Stimulated activated naive CD8-positive, alpha-beta T cell treated with anti-CD3 and anti-CD28 coated beads, Interleukin-15, Interleukin-2, amounts not matched to agents 100 ng/mL and 50 ng/mL, for 24 hours (primary cell): ENCODE measurements at regions not wholly inside any gene's neighbourhood (a gene's known extent, or its start where the extent isn't known, plus 50 kb on each side); places are given as distances from the start of the nearest gene placed in this dataset.
A peak's percentile ranks its signal among the peaks of the same experiment; 100 is the strongest.
"Not testable (repeated sequence)": the region's sequence is repeated elsewhere in the genome, so short reads cannot be mapped to it uniquely, and the experiment has no call there.

Experiments used
- H3K27ac Mint-ChIP-seq: one replicate; pipeline ENCODE4 v1.8.0; 2021; ENCODE audit warnings: mild to moderate bottlenecking, mixed read lengths
- H3K27me3 Mint-ChIP-seq: one replicate; pipeline ENCODE4 v1.8.0; 2021; ENCODE audit warnings: mixed read lengths
- H3K36me3 Mint-ChIP-seq: one replicate; pipeline ENCODE4 v1.8.0; 2021; ENCODE audit warnings: low read depth, mixed read lengths
- H3K4me1 Mint-ChIP-seq: one replicate; pipeline ENCODE4 v1.8.0; 2021; ENCODE audit warnings: low read depth, mixed read lengths
- H3K4me3 Mint-ChIP-seq: one replicate; pipeline ENCODE4 v1.8.0; 2021; ENCODE audit warnings: mild to moderate bottlenecking, mixed read lengths
- H3K9me3 Mint-ChIP-seq: one replicate; pipeline ENCODE4 v1.8.0; 2021; ENCODE audit warnings: mixed read lengths

GRCh38 chr20:53725575-53725970 is 131.9 kb upstream of the ZNF217 start:
- Mint-ChIP-seq H3K4me3 (no peak overlapping the region), H3K27ac (no peak overlapping the region), H3K9me3 (peaks cover 5% of the 10 kb centered on the region), H3K36me3 (peaks cover 4% of the 10 kb centered on the region), H3K4me1 (peaks cover 34% of the 10 kb centered on the region), H3K27me3 (no peaks in the 10 kb centered on the region)

GRCh38 chr20:53723621-53724020 is 130.0 kb upstream of the ZNF217 start:
- peaks cover 21% of the 10 kb centered on the region for H3K4me1 Mint-ChIP-seq
- H3K27ac Mint-ChIP-seq, result no peak overlapping the region
- H3K4me3 Mint-ChIP-seq, result no peak overlapping the region
- peaks cover 5% of the 10 kb centered on the region for H3K9me3 Mint-ChIP-seq
- no peaks in the 10 kb centered on the region for H3K27me3 Mint-ChIP-seq
- H3K36me3 Mint-ChIP-seq, result peaks cover 4% of the 10 kb centered on the region

- H3K27ac Mint-ChIP-seq, result no peak overlapping the region
Measured at GRCh38 chr20:53723045-53723444, 129.4 kb upstream of the ZNF217 start.

GRCh38 chr20:53722515-53723036 is 128.9 kb upstream of the ZNF217 start:
- Mint-ChIP-seq H3K9me3 (peaks cover 5% of the 10 kb centered on the region), H3K4me3 (no peak overlapping the region), H3K36me3 (peaks cover 4% of the 10 kb centered on the region)

More at GRCh38 chr20:53723045-53723444, 129.4 kb upstream of the ZNF217 start:
- peaks cover 5% of the 10 kb centered on the region for H3K9me3 Mint-ChIP-seq
- H3K4me1 Mint-ChIP-seq, result peaks cover 17% of the 10 kb centered on the region
- H3K4me3 Mint-ChIP-seq, result no peak overlapping the region
- H3K36me3 Mint-ChIP-seq, result peaks cover 4% of the 10 kb centered on the region
- no peaks in the 10 kb centered on the region for H3K27me3 Mint-ChIP-seq

GRCh38 chr20:53721445-53721963 is 127.9 kb upstream of the ZNF217 start:
- H3K27me3 Mint-ChIP-seq, H3K36me3 Mint-ChIP-seq, H3K9me3 Mint-ChIP-seq, H3K4me3 Mint-ChIP-seq: not testable (repeated sequence)
- peak overlapping the region; percentile 90 for H3K27ac Mint-ChIP-seq
- H3K4me1 Mint-ChIP-seq, result peaks cover 17% of the 10 kb centered on the region

More at GRCh38 chr20:53722515-53723036, 128.9 kb upstream of the ZNF217 start:
- Mint-ChIP-seq H3K4me1 (peaks cover 17% of the 10 kb centered on the region), H3K27me3 (no peaks in the 10 kb centered on the region), H3K27ac (no peak overlapping the region)

GRCh38 chr20:53719171-53719803 is 125.6 kb upstream of the ZNF217 start:
- not testable (repeated sequence) for H3K36me3 Mint-ChIP-seq, H3K9me3 Mint-ChIP-seq, H3K27me3 Mint-ChIP-seq, H3K4me3 Mint-ChIP-seq, H3K27ac Mint-ChIP-seq
- H3K4me1 Mint-ChIP-seq, result peaks cover 21% of the 10 kb centered on the region

- Mint-ChIP-seq H3K36me3 (peaks cover 4% of the 10 kb centered on the region), H3K27ac (no peak overlapping the region), H3K27me3 (no peaks in the 10 kb centered on the region)
Measured at GRCh38 chr20:53718142-53719021, 124.7 kb upstream of the ZNF217 start.

GRCh38 chr20:53716395-53716794 is 122.8 kb upstream of the ZNF217 start:
- H3K4me3 Mint-ChIP-seq, result no peak overlapping the region
- peaks cover 4% of the 10 kb centered on the region for H3K36me3 Mint-ChIP-seq
- H3K27me3 Mint-ChIP-seq, result no peaks in the 10 kb centered on the region
- peaks cover 5% of the 10 kb centered on the region for H3K9me3 Mint-ChIP-seq
- peaks cover 17% of the 10 kb centered on the region for H3K4me1 Mint-ChIP-seq
- no peak overlapping the region for H3K27ac Mint-ChIP-seq

More at GRCh38 chr20:53718142-53719021, 124.7 kb upstream of the ZNF217 start:
- peaks cover 5% of the 10 kb centered on the region for H3K9me3 Mint-ChIP-seq
- H3K4me3 Mint-ChIP-seq, result no peak overlapping the region
- peaks cover 21% of the 10 kb centered on the region for H3K4me1 Mint-ChIP-seq

GRCh38 chr20:53714524-53714923 is 120.9 kb upstream of the ZNF217 start:
- H3K27ac Mint-ChIP-seq, result no peak overlapping the region
- H3K4me3 Mint-ChIP-seq, result no peak overlapping the region
- H3K4me1 Mint-ChIP-seq, result peaks cover 17% of the 10 kb centered on the region

GRCh38 chr20:53713328-53714056 is 119.9 kb upstream of the ZNF217 start:
- no peaks in the 10 kb centered on the region for H3K27me3 Mint-ChIP-seq

More at GRCh38 chr20:53714524-53714923, 120.9 kb upstream of the ZNF217 start:
- Mint-ChIP-seq H3K36me3 (no peaks in the 10 kb centered on the region), H3K27me3 (no peaks in the 10 kb centered on the region), H3K9me3 (no peaks in the 10 kb centered on the region)

GRCh38 chr20:53712212-53712977 is 118.8 kb upstream of the ZNF217 start:
- no peaks in the 10 kb centered on the region for H3K27me3 Mint-ChIP-seq
- H3K9me3 Mint-ChIP-seq, result no peaks in the 10 kb centered on the region
- H3K4me3 Mint-ChIP-seq, result no peak overlapping the region
- no peak overlapping the region for H3K27ac Mint-ChIP-seq
- H3K4me1 Mint-ChIP-seq, result peaks cover 38% of the 10 kb centered on the region
- no peaks in the 10 kb centered on the region for H3K36me3 Mint-ChIP-seq

More at GRCh38 chr20:53713328-53714056, 119.9 kb upstream of the ZNF217 start:
- Mint-ChIP-seq H3K36me3 (no peaks in the 10 kb centered on the region), H3K27ac (no peak overlapping the region), H3K4me3 (no peak overlapping the region), H3K4me1 (peaks cover 27% of the 10 kb centered on the region), H3K9me3 (no peaks in the 10 kb centered on the region)

GRCh38 chr20:53711333-53712211 is 117.9 kb upstream of the ZNF217 start:
- no peaks in the 10 kb centered on the region for H3K27me3 Mint-ChIP-seq
- H3K4me3 Mint-ChIP-seq, result no peak overlapping the region
- no peaks in the 10 kb centered on the region for H3K36me3 Mint-ChIP-seq
- peaks cover 46% of the 10 kb centered on the region for H3K4me1 Mint-ChIP-seq
- no peak overlapping the region for H3K27ac Mint-ChIP-seq
- H3K9me3 Mint-ChIP-seq, result no peaks in the 10 kb centered on the region
